Transverse colon (tissue), 4 donors: ENCODE measurements at regions not wholly inside any gene's neighbourhood (a gene's known extent, or its start where the extent isn't known, plus 50 kb on each side); places are given as distances from the start of the nearest gene placed in this dataset.

Experiments
- EP300 ChIP-seq: sonication (generic); formaldehyde crosslinking; IDR thresholded peaks from one replicate; pipeline ENCODE4 v1.6.1; 2017; ENCODE audit warnings: antibody characterized with exemption, low read depth
- POLR2A ChIP-seq: fragments of 450-650 bp; IDR thresholded peaks from one replicate; pipeline ENCODE4 v1.6.1; 2016; ENCODE audit warnings: antibody characterized with exemption, mild to moderate bottlenecking, moderate library complexity
- POLR2AphosphoS5 ChIP-seq, 3 donors: sonication (generic); formaldehyde crosslinking; IDR thresholded peaks; one replicate each; pipeline ENCODE4 v1.6.1; 2016; ENCODE audit warnings: antibody characterized with exemption in 3 of 3
- TF ChIP-seq, protein P1 (sequence below), 5 experiments: fragments of 200-600 bp in 3 of 5; fragments of 450-650 bp in 2 of 5; sonication (generic) in 3 of 5; IDR thresholded peaks; 1 replicate in 2 of 5; 2 replicates in 3 of 5; pipeline ENCODE4 v1.5.1; 2016 to 2017; ENCODE audit warnings: antibody characterized with exemption in 5 of 5, inconsistent platforms in 3 of 5, mild to moderate bottlenecking in 2 of 5, moderate library complexity in 1 of 5

DNA sequence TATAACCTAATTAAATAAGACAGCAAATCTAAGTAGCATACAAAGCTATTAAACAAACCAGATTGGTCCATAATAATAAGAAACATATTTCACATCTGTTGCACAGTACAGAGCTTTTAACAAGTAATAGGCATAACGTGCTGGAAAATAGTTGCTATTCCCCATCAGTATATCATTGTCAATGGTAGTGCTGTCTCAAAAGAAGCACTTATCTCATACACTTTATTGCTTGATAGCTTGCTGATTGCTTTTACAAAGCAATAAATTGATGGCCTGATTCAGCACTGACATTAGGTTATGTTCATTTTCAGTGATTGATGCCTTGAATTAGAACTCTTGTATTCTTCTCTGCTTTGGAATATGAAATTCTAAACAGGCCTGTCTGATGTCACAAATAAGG lies 641.7 kb downstream of the CBLN2 start:
- TF ChIP-seq EP300 = no peak
- TF ChIP-seq, protein P1, sequence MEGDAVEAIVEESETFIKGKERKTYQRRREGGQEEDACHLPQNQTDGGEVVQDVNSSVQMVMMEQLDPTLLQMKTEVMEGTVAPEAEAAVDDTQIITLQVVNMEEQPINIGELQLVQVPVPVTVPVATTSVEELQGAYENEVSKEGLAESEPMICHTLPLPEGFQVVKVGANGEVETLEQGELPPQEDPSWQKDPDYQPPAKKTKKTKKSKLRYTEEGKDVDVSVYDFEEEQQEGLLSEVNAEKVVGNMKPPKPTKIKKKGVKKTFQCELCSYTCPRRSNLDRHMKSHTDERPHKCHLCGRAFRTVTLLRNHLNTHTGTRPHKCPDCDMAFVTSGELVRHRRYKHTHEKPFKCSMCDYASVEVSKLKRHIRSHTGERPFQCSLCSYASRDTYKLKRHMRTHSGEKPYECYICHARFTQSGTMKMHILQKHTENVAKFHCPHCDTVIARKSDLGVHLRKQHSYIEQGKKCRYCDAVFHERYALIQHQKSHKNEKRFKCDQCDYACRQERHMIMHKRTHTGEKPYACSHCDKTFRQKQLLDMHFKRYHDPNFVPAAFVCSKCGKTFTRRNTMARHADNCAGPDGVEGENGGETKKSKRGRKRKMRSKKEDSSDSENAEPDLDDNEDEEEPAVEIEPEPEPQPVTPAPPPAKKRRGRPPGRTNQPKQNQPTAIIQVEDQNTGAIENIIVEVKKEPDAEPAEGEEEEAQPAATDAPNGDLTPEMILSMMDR (IDR thresholded peaks at IDR 0.05) = no peak
- no peak for TF ChIP-seq POLR2A
- no peak for TF ChIP-seq POLR2AphosphoS5 (IDR thresholded peaks at IDR 0.05)
